Amniotic stem cell (primary cell): ENCODE measurements at regions not wholly inside any gene's neighbourhood (a gene's known extent, or its start where the extent isn't known, plus 50 kb on each side); places are given as distances from the start of the nearest gene placed in this dataset.

ENCODE experiments used
- DNase-seq: peaks from one replicate; lab custom pipeline; 2025; lab: John Stamatoyannopoulos, UW

DNA sequence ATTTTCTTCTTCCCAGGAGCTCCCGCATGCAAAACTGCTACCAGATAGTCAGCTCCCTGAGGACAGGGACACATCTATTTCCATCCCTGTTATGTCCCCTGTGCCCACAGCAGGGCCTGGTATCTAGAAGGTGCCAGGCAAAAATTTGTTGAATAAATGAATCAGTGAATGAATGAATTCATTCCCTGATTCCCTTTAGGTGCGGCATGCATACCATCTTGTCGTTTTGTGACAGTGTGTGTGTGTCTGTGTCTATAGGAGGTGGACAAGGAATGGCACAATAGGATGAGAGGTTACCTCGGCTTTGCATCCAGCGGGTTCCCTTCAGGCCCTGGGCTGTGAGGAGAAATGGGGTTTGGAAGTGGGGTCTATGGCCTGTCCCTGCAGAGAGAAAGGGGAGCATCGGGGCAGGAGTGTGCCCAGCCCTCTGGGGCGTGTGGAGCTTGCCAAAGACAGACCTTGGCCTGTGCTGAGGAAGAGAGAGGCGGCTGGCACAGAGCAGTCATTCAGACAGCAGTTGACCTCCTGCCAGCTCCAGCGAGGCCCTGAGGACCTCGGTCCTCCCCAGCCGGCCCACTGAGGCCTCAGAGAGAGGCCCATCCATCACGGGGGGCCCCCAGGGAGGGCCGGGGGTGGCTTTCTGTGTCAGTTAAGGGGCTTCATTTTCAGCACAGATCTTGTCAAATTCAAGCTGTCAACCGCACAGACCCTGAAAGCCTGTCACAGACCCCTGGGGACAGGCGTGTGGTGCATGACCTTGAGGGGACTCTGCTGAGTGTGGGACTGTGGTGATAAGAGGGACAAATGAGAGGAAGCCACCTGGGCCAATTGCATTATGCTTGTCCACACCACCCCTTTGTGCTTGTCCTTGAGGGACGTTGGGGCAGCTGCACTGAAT is 125.9 kb upstream of the CXCR4 start:
- DNase-seq = no peak

DNA sequence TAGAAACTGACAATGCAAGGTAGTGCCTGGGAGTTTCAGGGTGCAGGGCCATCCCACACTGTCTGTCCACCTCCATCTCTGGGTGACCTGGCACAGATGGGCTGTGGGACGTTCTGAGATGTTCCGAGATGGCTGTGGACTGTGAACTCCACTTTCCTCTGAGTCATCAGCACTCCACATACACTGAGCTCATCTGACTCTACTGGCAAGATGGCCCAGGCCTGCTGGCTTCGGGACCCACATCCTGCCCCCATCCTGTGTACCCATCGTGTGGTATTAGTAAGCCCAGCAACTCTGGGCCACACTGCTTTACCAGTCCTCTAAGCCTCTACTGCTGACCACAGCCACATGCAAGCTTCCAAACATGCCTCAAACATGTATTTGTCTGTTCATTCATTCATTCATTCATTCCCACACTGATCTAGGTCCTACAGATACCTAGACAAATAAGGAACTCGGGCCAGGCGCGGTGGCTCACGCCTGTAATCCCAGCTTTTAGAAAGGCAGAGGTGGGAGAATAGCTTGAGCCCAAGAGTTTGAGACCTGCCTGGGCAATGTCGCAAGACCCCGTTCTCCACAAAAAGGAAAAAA is 124.8 kb upstream of the CXCR4 start:
- DNase-seq = no peak

DNA sequence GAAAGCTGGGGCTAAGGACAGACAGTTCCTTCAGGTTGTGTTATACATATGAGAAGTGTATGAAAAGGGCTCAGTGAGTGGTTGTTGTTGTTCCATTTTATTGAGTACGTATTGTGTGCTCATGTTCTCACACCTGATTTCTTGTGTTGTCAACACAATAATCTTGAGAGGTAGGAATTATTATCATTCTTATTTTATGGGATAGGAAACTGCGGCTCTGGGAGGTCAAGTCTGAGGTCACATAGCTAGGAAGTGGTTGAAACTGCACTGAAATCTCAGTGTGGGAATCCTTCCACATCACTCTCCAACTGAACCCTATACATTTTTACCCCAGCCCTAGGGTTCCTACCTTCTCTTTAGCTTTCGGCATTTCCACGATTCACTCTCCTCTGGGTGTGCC is 124.2 kb upstream of the CXCR4 start:
- DNase-seq = no peak

DNA sequence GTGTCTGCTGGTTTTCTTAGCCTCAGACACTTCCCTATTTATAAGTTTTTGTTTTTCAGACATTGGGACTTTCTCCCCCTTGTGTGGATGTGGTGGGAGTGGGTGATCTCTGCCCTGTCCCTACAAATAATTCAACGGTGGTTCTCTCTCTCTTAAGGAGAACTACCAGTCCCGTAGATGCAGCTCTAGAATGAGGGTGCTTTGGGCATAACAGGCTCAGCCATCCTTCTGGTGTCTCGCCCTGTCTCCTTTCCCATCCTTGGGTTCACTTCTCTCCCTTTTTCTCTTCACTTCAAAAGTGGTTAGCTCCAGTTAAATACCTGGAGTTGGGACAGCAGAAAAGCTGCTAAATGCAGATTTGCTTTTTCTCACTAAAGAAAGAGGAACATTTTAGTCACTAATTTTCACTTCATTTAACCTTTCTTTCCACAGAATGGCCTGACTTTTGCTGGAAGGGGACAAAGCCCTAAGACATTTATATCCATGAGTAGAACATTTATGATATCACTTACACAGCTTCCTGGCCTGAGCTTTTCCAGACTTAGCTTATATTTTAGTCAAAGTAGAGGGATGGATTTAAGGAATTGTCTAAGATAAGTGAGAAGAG is 121.2 kb upstream of the CXCR4 start:
- DNase-seq = no peak

DNA sequence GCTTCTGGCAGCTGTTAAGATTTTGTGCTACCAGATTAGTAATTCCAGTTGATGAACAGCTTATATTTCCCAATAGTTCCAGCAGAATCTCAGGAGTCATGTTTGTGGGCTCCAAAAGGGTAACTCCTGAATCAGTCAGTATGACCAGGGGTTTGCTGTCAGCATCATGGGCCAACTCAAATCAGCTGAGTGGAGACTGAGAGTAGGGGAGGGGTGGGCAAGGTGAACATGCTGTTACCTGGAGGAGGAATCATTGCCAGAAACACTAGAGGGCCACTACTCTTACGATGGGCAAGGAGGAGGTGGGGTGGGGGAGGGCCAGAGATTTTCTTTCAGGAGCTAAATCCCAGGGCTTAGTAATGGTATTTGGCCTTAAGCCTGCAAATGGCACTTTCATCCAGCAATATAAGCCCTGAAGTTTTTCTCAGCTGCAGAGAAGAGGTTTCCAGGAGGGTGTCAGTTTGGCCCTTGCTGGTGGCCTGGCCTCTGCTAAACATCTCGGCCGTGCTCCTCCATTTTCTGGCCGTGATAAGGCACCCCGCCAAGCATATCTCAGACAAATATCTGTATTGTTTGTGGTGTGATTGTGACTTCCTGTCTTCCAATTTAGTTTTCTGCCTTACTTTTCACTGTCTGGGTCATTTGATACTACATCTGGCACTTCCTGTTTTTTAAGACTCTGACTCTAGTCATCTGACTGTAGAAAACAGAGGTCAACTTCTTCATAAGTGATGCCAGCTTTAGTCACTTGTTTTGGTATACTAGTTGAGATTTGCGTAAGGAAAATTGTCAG is 120.5 kb upstream of the CXCR4 start:
- no peak for DNase-seq

DNA sequence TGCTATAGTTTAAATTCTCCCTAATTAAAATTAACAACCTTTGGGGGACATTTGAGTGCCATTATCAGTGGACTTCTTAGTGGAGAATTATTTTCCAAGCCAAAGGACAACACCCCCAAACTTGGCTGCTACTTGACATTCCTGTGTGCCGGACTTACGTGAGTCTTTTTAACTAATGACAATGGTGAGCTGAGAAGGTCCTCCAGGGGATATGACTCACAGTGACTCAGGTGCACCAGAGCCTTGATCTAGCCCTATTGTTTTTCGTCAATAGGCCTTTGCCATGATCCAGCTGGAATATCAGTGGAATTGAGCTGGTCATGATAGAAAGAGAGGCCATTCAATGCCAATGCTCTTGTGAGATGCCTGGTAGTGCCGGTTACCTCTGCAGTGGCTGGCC is 118.1 kb upstream of the CXCR4 start:
- no peak for DNase-seq

DNA sequence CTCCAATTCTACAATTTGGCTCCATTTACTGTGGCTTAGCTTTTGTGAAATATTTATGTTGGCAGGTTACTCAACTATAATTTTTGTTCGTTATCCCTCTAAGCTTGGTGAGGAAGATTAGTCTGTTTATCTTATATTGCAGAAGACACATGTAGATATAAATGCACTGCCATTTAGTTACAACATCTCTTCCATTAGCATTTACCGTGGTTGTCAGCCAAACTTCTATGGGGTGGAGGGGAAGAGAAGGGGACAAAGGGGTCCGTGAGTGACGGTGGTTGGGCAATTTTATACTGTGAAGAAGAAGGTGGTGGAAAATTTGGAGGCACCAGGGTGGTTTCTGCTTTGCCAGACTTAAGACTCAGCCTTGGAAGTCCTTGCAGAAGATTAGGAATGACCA is 117.6 kb upstream of the CXCR4 start:
- no peak for DNase-seq

DNA sequence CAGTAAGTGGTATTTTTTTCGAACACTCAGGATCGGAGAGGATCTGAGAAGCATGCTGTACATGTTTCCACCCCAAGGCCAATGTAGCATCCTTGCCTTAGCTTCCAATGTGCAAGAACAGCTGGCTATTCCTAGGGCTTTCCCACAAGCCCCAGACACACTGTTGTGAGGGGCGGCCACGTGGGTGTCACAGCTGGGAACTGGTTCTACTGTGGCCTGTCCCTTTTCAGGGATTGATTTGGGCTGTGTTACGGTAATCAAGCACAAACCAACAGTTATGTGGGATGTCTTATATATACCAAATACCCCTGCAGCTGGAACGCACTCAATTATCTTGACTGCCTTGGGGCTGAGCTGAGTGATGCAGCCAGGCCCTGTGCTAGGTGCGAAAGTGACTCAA is 116.3 kb upstream of the CXCR4 start:
- no peak for DNase-seq

DNA sequence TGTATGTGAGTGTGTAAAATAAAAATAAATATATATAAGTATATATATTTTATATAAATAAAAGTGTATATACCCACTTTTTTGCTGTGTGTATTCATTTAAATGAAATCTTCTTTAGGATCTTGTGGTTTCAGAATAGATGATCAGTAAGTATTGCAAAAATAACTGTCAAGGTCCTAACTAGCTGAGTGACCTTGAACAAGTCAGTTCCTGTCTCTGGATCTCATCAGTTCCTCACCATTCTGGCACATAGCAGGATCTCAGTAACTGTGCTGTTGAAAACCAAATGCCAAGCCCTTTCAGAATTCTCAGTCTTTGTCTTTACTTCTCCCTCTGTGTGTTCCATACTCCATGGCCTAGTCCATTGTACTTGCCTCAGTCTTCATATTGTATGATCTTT is 115.3 kb upstream of the CXCR4 start:
- no peak for DNase-seq

DNA sequence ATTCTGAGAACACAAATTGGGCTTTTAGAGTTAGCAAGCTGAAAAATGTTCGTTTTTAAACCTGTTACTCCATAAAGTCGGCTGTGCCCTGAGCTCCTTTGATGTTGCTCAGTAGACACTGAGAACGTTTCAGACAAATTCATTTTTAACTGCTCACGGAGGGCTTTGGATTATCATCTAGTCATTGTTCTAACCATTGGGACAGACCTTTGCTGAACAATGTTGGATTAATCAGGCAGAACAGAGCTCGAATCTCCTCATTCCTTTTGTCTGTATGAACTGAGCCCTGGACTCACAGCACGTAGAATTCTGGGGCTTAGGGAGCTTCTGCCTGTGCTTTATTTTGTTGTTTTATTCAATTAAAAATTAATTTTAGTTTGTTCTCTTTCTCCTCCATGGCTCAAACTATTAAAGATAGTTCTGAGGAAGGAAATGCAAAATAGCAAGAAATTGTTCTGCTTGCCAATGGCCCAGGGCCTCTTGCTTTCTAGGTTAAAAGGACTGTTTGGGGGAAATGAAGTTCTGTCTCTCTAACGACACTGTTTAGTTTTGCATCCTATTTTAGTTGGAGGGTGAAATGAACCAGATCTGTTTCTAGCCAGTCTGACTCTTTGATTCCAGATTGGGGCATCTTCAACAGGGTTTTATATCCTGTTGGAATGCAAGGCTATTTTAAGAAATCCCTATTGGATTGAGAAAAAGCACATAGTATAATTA is 114.7 kb upstream of the CXCR4 start:
- no peak for DNase-seq

DNA sequence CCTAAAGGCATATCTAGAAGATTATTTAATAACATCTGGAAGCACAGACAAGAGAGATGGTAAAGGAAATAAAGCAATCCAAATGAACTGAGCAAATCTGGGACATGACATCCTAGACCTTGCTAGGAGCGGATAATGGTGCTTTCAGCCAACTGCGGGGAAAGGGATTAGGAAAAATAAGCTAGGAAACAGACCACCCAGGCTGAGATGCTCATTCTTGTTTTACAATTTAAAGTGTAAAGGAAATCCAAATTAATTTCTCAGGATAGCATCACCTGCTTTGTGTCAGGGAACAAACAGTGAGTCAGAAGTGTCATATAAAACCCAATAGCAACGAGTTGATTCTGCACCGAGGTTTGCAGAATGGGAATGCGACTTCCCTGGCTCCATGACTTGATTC is 112.5 kb upstream of the CXCR4 start:
- DNase-seq = no peak

DNA sequence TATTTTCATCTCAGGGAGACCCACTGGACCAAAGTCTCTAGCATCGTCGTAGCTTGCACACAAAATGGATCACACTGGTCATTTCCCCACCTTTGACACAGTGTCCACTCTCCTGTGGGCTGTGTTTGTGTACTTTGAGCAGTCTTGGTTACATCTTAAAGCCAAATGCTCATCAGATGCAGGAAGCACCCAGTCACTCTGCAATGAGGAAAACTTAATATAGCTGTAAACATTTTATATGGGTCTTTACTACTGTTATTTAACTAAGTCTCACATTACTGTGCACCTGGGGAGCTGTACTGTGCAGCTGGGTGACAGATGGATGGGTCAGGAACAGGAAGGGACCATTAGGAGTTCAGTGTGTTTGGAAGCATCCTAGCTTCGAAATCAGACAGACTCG is 109.0 kb upstream of the CXCR4 start:
- no peak for DNase-seq

DNA sequence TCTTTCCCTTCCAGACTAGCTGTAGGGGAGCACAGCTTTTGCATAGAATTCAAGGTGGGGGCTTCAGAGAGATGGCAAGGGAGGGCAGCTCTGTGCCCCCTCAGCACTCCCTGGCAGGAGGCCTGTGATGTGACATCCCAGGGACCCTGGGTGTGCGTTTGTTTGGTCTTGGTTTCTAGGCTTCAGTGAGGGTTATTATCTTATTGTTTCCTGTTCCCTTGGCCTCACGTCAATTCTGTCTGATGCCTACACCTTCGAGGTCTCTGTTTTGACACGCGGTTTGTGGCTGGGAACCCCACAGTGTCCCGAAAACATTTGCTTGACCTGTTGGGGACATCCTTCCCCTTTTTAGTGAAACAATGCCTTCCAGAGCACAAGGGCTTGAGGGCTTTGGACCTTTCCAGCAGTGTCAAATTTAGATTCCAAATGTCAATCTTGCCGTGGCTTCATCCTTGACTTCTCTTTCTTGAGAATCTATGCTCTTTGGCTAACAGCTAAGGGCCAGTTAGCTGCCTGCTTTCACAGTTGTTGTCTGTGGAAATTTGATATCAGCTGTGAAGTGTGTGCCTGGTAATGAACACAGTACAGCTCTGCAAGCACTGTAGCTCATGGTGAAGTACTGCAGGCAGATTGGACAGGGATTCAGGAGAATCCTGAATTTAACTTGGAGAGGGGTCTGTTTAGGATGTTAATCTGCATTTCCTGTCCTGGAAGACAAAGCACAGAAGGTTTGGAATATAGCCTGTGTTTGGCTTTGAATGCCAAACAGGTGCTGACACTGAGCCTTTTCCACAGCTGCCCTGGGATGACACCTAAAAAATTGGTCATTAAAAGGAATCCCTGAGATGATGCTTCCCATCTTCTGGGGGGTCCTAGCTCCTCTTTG is 108.2 kb upstream of the CXCR4 start:
- DNase-seq = no peak

DNA sequence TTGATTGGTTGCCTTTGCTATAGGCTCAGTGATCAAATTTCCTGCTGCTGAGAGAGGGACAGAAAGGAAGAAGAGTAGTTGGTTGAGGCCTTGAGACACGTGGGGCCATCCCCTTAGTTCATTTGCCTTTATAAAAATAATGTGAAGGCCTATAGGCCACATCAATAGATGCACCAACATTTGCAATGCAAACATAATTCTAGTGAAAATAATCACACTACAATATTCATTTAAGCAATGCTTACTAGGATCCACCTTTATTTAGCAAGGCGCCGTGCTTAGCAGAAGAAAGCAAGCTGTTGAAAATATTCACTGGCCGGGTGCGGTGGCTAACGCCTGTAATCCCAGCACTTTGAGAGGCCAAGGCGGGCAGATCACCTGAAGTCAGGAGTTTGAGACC is 105.3 kb upstream of the CXCR4 start:
- no peak for DNase-seq

DNA sequence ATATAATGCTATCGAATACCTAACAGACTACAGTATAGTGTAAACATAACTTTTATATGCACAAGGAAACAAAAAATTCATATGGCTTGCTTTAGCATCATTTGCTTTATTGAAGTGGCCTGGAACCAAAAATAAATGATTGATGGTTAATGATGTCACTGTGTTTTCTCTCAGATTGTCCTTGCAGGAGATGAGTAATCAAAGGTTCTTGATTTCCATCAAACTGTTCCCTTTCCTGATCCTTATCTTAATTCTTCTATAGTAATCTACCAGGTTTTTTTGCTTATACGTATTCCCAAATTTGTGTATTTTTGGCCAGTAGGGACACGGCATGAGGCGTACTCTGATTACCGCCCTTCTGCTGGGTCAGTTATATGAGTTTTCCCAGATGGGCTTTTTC is 104.9 kb upstream of the CXCR4 start:
- no peak for DNase-seq

DNA sequence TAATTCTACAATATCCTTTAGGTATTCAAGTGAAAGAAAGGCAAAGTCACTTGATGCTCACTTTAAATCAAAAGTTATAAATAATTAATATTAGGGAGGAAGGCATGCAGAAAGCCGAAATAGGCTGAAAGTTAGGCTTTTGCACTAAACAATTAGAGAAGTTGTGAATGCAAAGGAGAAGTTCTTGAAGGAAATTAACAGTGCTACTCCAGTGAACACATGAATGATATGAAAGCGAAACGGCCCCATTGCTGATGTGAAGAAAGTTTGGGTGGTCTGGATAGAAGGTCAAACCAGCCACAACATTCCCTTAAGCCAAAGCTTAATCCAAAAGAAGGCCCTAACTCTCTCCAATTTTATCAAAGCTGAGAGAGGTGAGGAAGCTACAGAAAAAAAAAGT is 103.1 kb upstream of the CXCR4 start:
- no peak for DNase-seq

DNA sequence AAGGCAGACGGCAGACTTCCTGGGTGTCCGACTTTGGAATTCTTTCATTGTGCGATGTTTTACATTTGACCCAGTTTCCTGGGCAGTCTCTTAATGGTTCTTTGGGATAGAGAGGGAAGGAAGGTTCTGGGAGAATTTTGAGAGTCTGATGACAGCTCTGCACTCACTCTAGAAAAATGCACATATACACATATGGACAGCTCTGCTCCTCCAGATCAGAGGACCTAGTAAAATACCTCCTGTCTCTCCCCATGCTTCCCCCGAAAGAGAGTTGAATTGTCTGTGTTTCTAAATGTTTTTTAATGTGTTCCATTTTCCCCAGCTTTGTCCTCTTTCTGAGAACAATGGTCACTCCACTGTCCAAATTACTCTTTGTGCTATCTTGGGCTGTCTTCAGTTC is 102.0 kb upstream of the CXCR4 start:
- DNase-seq = no peak

DNA sequence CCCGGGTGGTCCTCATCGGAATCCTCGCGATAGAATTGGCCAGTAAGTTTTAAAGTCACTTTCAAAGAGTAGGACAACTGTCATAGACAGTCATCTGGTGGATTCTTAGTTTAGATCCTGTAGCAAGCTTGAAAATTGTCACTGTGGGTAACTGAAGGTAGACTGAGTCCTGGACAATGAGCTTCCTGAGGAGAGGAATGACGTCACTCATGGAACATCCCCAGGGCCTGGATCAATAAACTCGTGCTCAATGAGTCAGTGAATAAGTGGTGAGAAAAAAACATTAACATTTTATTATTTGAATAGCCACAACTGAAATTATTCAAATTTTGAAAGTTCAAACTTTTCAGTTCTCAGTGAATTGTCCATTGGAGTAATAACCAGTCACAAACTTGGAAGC is 101.4 kb upstream of the CXCR4 start:
- no peak for DNase-seq

DNA sequence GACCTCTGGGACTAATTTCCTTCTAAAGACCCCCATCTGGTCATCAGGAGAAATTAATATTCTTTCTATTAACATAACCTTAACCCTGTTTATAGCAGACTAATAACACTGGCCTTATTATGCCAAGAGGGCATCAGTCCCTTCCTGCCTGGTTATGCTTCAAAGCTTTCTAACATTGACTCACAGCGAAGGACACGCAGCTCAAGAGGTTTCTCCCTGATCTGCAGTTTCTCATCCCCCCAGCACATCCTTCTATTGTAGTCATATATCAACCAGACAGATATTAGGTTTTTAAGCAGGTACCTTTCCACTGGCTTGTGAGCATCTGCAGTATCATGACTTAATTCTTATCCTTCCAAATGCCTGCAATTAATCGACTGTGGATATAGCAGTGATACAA is 100.0 kb upstream of the CXCR4 start:
- DNase-seq = no peak

DNA sequence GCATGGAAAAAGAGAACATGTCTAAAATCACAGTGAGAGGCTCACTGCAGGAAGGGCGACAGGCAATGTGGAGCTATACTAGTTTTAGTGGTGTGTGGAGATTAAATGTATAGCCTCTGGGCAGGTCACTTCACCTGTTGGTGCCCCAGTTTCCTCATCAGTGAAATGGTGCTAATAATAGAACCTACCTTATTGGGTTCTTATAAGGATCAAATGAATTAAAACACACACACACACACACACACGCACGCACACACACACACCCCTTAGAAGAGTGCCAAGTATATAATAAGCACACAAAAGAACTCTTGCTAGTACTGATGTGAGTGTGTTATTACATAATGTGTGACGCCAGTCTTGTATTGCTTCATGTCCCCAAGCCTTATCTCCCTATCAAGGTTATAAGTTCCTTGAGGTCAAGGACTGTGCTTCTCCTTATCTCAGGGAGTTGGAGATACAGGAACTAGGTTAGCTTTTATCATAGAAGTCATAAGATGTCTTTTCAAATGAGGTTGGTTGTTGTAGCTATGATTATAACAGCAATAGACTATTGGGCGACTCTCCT is 98.0 kb upstream of the CXCR4 start:
- DNase-seq = no peak

DNA sequence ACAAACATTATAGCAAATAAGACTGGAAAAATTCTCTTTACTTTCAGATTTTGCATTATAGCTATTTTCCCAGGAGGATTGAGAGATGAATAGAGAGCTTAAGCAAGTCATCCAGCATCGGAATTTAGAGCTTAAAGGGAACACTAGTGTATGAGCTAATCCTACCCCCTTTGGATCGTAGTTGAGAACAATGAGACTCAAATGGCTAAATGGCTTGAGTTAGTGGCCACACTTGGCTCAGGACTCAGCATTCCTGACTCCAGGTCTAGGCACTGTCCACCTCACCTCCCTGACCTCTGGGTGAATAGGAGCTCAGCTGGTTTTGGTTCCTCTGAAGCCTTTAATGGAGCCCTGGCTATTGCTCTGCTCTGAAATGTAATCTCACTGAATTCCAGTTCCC is 97.5 kb upstream of the CXCR4 start:
- DNase-seq = no peak
